ENCODE measurements at regions not wholly inside any gene's neighbourhood (a gene's known extent, or its start where the extent isn't known, plus 50 kb on each side); places are given as distances from the start of the nearest gene placed in this dataset.

DNA sequence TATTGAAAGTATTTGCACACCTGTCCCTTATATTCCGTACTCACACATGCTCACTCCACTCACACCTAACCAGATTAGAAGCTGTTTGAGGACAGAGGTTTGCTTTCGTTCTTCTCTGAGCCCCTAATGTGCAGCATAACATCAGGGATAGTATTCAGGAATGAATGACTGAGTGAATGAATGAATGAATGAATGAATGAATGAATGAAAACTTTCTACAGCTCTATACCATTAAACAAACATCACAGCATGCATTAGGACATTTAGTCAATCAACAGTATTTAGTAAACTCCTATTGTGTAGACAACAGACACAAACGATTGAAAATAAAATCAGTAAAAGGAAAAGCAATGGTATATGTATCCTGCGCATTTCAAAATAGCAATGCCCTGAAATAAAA is 212.7 kb downstream of the SHQ1 start:
- TF ChIP-seq, protein P1, sequence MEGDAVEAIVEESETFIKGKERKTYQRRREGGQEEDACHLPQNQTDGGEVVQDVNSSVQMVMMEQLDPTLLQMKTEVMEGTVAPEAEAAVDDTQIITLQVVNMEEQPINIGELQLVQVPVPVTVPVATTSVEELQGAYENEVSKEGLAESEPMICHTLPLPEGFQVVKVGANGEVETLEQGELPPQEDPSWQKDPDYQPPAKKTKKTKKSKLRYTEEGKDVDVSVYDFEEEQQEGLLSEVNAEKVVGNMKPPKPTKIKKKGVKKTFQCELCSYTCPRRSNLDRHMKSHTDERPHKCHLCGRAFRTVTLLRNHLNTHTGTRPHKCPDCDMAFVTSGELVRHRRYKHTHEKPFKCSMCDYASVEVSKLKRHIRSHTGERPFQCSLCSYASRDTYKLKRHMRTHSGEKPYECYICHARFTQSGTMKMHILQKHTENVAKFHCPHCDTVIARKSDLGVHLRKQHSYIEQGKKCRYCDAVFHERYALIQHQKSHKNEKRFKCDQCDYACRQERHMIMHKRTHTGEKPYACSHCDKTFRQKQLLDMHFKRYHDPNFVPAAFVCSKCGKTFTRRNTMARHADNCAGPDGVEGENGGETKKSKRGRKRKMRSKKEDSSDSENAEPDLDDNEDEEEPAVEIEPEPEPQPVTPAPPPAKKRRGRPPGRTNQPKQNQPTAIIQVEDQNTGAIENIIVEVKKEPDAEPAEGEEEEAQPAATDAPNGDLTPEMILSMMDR (IDR thresholded peaks at IDR 0.05), result no peak
- no peak for TF ChIP-seq POLR2A (IDR thresholded peaks at IDR 0.05)

All from testis (tissue), 2 donors.